ENCODE measurements at regions not wholly inside any gene's neighbourhood (a gene's known extent, or its start where the extent isn't known, plus 50 kb on each side); places are given as distances from the start of the nearest gene placed in this dataset.

GRCh38 chr5:174319551-174319950 lies 274.0 kb downstream of the NSG2 start:
- no peak for DNase-seq
- 74 to 79% (median 77%) methylated on average over 9 of the region's 9 CpGs for WGBS, 3 donors
- TF ChIP-seq EP300 (IDR thresholded peaks at IDR 0.05) (no peak), POLR2A (IDR thresholded peaks at IDR 0.05) (no peak), CTCF (IDR thresholded peaks at IDR 0.05) (no peak)
- H3K4me3 ChIP-seq = no peak overlapping the region
- H3K4me1 ChIP-seq (ENCODE audit: insufficient read depth) = no peaks in the 10 kb centered on the region
- intact Hi-C loops (cut with DNase I) = loop anchor here in 2 of 4 donors (10.0 kb wide), 2 partner anchors 265 to 705 kb away; partner anchors contain the start of gene BOD1 (in 1 of the 2)
- H3K27ac ChIP-seq = no peak overlapping the region
- no peaks in the 10 kb centered on the region for H3K36me3 ChIP-seq
- no peaks in the 10 kb centered on the region for H3K9me3 ChIP-seq
- H3K27me3 ChIP-seq = no peaks in the 10 kb centered on the region

DNA sequence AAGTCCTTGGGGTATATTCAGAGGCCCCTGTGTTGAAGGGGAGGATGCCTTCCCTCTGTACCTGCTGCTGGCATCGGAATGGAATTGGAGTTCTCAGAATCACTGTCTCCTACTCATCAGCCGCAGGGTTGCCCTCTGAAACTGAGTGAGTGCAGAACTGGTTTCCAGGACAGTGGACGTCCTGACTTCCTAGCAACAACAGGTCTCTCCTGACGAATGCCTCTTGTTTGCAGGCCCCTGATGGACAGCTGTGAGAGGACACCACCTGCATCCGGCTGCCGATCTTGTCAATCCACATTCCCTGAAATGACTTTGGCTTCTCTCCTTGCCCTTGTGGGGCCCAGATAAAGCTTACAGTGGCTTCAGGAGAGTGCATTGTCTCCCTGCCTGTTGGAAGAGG lies 274.5 kb downstream of the NSG2 start:
- Histone ChIP-seq H3K27ac (no peak overlapping the region), H3K27me3 (no peaks in the 10 kb centered on the region), H3K4me1 (ENCODE audit: insufficient read depth) (no peaks in the 10 kb centered on the region), H3K4me3 (no peak overlapping the region), H3K9me3 (no peaks in the 10 kb centered on the region), H3K36me3 (no peaks in the 10 kb centered on the region)
- intact Hi-C loops (cut with DNase I) = no loop called here
- no peak for DNase-seq
- WGBS, 3 donors = 48 to 61% (median 50%) methylated on average over 6 of the region's 6 CpGs
- TF ChIP-seq CTCF (IDR thresholded peaks at IDR 0.05) (no peak), EP300 (IDR thresholded peaks at IDR 0.05) (no peak), POLR2A (IDR thresholded peaks at IDR 0.05) (no peak)

DNA sequence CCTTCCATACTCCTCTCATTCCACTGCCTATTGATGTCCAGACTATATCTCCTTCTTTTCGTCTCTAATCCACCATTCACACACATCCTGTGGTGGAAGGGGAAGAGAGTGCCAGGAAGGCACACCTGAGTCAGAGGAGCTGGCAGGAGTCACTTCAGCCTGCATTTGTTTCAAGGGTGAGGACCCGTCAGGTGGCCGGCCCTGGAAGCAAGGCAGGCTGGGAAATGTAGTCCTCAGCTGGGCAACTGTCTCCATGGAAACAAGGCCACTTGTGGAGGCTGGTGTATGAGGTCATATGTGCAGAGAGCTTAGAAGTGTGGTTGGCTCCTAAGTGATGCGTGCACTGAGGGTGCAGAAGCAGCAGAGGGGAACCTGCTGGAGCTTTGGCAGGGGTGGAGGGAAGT lies 278.4 kb downstream of the NSG2 start:
- intact Hi-C loops (cut with DNase I) = no loop called here
- H3K27me3 ChIP-seq = no peaks in the 10 kb centered on the region

DNA sequence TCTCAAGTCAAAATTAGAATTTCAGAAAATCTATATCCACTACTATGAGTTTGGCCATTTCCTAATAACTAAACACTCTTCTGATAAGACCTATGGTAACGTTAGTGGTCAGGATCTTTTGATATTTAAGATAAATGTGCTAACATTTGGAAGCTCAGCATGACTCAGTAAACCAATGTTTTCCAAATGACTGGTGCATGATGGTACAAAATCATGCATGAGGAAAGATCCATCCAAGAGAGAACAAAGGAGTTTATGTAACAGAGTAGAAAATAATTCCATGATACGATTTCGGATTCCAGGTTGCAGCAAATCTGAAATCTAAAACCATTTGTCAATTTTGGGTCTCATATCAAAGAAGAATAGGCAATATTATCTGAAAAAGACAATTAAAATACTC lies 279.2 kb downstream of the NSG2 start:
- intact Hi-C loops (cut with DNase I) = no loop called here
- H3K27ac ChIP-seq = no peak overlapping the region
- H3K9me3 ChIP-seq = no peaks in the 10 kb centered on the region
- TF ChIP-seq POLR2A (IDR thresholded peaks at IDR 0.05) (no peak), CTCF (IDR thresholded peaks at IDR 0.05) (no peak), EP300 (IDR thresholded peaks at IDR 0.05) (no peak)
- H3K36me3 ChIP-seq = no peaks in the 10 kb centered on the region
- H3K4me1 ChIP-seq (ENCODE audit: insufficient read depth) = no peaks in the 10 kb centered on the region
- H3K4me3 ChIP-seq = no peak overlapping the region
- 36 to 66% (median 52%) methylated on average over 3 of the region's 3 CpGs for WGBS, 3 donors
- no peaks in the 10 kb centered on the region for H3K27me3 ChIP-seq
- DNase-seq = no peak

More for the DNA sequence above, 278.4 kb downstream of the NSG2 start:
- H3K4me3 ChIP-seq = no peak overlapping the region
- DNase-seq = no peak
- no peaks in the 10 kb centered on the region for H3K36me3 ChIP-seq
- H3K9me3 ChIP-seq = no peaks in the 10 kb centered on the region
- H3K27ac ChIP-seq = no peak overlapping the region
- no peak for TF ChIP-seq POLR2A (IDR thresholded peaks at IDR 0.05)
- H3K4me1 ChIP-seq (ENCODE audit: insufficient read depth) = no peaks in the 10 kb centered on the region
- WGBS, 3 donors = 7 to 12% (median 8%) methylated on average over 4 of the region's 4 CpGs

DNA sequence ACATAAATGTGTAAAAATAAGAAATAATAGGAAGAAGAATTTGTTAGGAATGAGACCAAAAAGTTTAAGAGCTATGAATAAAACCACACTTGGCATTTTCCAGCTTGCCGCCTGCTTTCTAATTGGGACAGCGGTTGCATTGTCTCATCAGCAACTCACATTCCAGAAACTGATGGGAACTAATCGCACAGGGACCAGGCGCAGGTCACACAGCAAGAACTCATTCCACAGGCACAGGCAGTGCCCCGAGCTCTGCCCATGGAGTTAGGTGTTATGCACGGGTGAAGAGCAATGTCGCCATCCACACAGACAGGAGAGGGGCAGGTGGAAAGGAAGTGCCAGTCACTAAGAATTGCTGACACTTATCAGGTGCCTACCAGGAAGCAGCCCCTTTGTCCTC lies 279.9 kb downstream of the NSG2 start:
- no peak overlapping the region for H3K4me3 ChIP-seq
- intact Hi-C loops (cut with DNase I) = no loop called here
- no peak overlapping the region for H3K27ac ChIP-seq
- no peak for DNase-seq
- H3K36me3 ChIP-seq = no peaks in the 10 kb centered on the region
- 66 to 76% (median 72%) methylated on average over 7 of the region's 7 CpGs for WGBS, 3 donors
- H3K9me3 ChIP-seq = no peaks in the 10 kb centered on the region
- H3K4me1 ChIP-seq (ENCODE audit: insufficient read depth) = no peaks in the 10 kb centered on the region
- TF ChIP-seq CTCF (IDR thresholded peaks at IDR 0.05) = no peak
- no peak for TF ChIP-seq POLR2A (IDR thresholded peaks at IDR 0.05)
- TF ChIP-seq EP300 (IDR thresholded peaks at IDR 0.05) = no peak
- no peaks in the 10 kb centered on the region for H3K27me3 ChIP-seq
